Common myeloid progenitor, CD34-positive (primary cell): ENCODE measurements at regions not wholly inside any gene's neighbourhood (a gene's known extent, or its start where the extent isn't known, plus 50 kb on each side); places are given as distances from the start of the nearest gene placed in this dataset.

Experiments
- CTCF ChIA-PET: fragments of 350-600 bp; sonication (Branson Sonifier 250); formaldehyde crosslinking; loops from one replicate; lab custom pipeline; 2021; ENCODE audit warnings: antibody characterized with exemption; lab: Charles Lee
- POLR2A ChIA-PET: fragments of 350-600 bp; sonication (Branson Sonifier 250); formaldehyde crosslinking; loops from one replicate; lab custom pipeline; 2021; ENCODE audit warnings: antibody characterized with exemption; lab: Charles Lee
- DNase-seq, 3 donors: peaks; one replicate each; pipeline versions ENCODE4 v3.0.0 to v3.0.0-alpha.2; 2013
- H3K27ac ChIP-seq, 2 experiments: 1 replicate in 1 of 2; 2 replicates in 1 of 2; pipeline ENCODE4 v1.7.0; 2013; ENCODE audit warnings: inconsistent platforms in 2 of 2, low read length in 2 of 2, mild to moderate bottlenecking in 2 of 2, low read depth in 1 of 2, moderate library complexity in 1 of 2; ENCODE audit not compliant: severe bottlenecking in 2 of 2, insufficient read depth in 1 of 2, poor library complexity in 1 of 2
- H3K27me3 ChIP-seq, 5 experiments: replicated peaks in 2 of 5; 1 replicate in 3 of 5; 2 replicates in 2 of 5; pipeline versions ENCODE4 v1.6.1 to v1.7.0; 2013; ENCODE audit warnings: low read length in 4 of 5, mild to moderate bottlenecking in 2 of 5, moderate library complexity in 2 of 5, inconsistent platforms in 1 of 5; ENCODE audit not compliant: insufficient read depth in 5 of 5, control insufficient read depth in 4 of 5
- H3K36me3 ChIP-seq, 4 experiments: 1 replicate in 2 of 4; 2 replicates in 2 of 4; pipeline versions ENCODE4 v1.6.1 to v1.7.0; 2013; ENCODE audit warnings: low read length in 3 of 4, control low read depth in 1 of 4, mild to moderate bottlenecking in 1 of 4; ENCODE audit not compliant: control insufficient read depth in 4 of 4, insufficient read depth in 4 of 4
- H3K4me1 ChIP-seq, 4 experiments: 1 replicate in 3 of 4; 2 replicates in 1 of 4; pipeline versions ENCODE4 v1.6.1 to v1.7.1; 2013; ENCODE audit warnings: low read length in 3 of 4, mild to moderate bottlenecking in 3 of 4, control low read depth in 1 of 4, inconsistent platforms in 1 of 4, moderate library complexity in 1 of 4; ENCODE audit not compliant: control insufficient read depth in 4 of 4, insufficient read depth in 4 of 4; ENCODE audit errors: control extremely low read depth in 1 of 4
- H3K4me3 ChIP-seq, 7 experiments: 1 replicate in 4 of 7; 2 replicates in 3 of 7; pipeline versions ENCODE4 v1.5.1 to v1.7.0; 2013; ENCODE audit warnings: mild to moderate bottlenecking in 7 of 7, low read length in 6 of 7, moderate library complexity in 6 of 7, inconsistent platforms in 2 of 7, low read depth in 2 of 7, control low read depth in 1 of 7; ENCODE audit not compliant: insufficient read depth in 4 of 7, control insufficient read depth in 1 of 7; ENCODE audit errors: extremely low read depth in 1 of 7
- H3K9me3 ChIP-seq, 5 experiments: 1 replicate in 4 of 5; 2 replicates in 1 of 5; pipeline versions ENCODE4 v1.6.1 to v1.7.1; 2013; ENCODE audit warnings: low read length in 4 of 5, mild to moderate bottlenecking in 2 of 5, inconsistent platforms in 1 of 5, low read depth in 1 of 5, moderate library complexity in 1 of 5; ENCODE audit not compliant: control insufficient read depth in 4 of 5, insufficient read depth in 2 of 5; ENCODE audit errors: control extremely low read depth in 1 of 5
- WGBS: methylation state at CpG from one replicate; pipeline ENCODE4 v1.1.5; 2013; ENCODE audit not compliant: insufficient coverage; 5-methylcytosine and 5-hydroxymethylcytosine counted together

GRCh38 chr1:232201024-232201423, 428.9 kb downstream of the SIPA1L2 start:
- ChIA-PET POLR2A (no interaction called here), CTCF (no interaction called here)
- Histone ChIP-seq H3K27me3 (peaks cover 0 to 2% (median under 1%) of the 10 kb centered on the region in 5 experiments), H3K36me3 (no peaks in the 10 kb centered on the region), H3K27ac (no peak overlapping the region), H3K9me3 (peaks cover 0 to 19% (median 4%) of the 10 kb centered on the region in 5 experiments), H3K4me3 (no peak overlapping the region), H3K4me1 (no peaks in the 10 kb centered on the region)
- WGBS, result 98% methylated on average over 4 of the region's 7 CpGs
- no peak for DNase-seq

- no peaks in the 10 kb centered on the region for H3K4me1 ChIP-seq
- no peak overlapping the region for H3K27ac ChIP-seq
- H3K4me3 ChIP-seq, result no peak overlapping the region
- H3K36me3 ChIP-seq, result no peaks in the 10 kb centered on the region
- DNase-seq, result no peak
- CTCF ChIA-PET, result no interaction called here
- H3K9me3 ChIP-seq, result peaks cover 0 to 8% (median 0%) of the 10 kb centered on the region in 5 experiments
- peaks cover 0 to 3% (median 2%) of the 10 kb centered on the region in 5 experiments for H3K27me3 ChIP-seq
- no CpG with 5 or more reads among the region's 1 CpG for WGBS
- POLR2A ChIA-PET, result no interaction called here
Measured at GRCh38 chr1:232196042-232196441, 433.9 kb downstream of the SIPA1L2 start.

- CTCF ChIA-PET, result no interaction called here
- H3K27ac ChIP-seq, result no peak overlapping the region
- H3K4me1 ChIP-seq, result no peaks in the 10 kb centered on the region
- H3K9me3 ChIP-seq, result peaks cover 0 to 2% (median 0%) of the 10 kb centered on the region in 5 experiments
- H3K27me3 ChIP-seq, result peaks cover 0 to 4% (median 2%) of the 10 kb centered on the region in 5 experiments
- H3K4me3 ChIP-seq, result no peak overlapping the region
- WGBS, result 88% methylated on average over 1 of the region's 1 CpG
- H3K36me3 ChIP-seq, result no peaks in the 10 kb centered on the region
- DNase-seq, result no peak
- POLR2A ChIA-PET, result no interaction called here
Measured at GRCh38 chr1:232194424-232194823, 435.5 kb downstream of the SIPA1L2 start.

GRCh38 chr1:232193451-232193783, 436.5 kb downstream of the SIPA1L2 start:
- Histone ChIP-seq H3K36me3 (no peaks in the 10 kb centered on the region), H3K27me3 (peaks cover 0 to 4% (median 2%) of the 10 kb centered on the region in 5 experiments), H3K4me3 (no peak overlapping the region), H3K27ac (no peak overlapping the region), H3K4me1 (no peaks in the 10 kb centered on the region), H3K9me3 (peaks cover 0 to 2% (median 0%) of the 10 kb centered on the region in 5 experiments)
- no peak for DNase-seq
- ChIA-PET POLR2A (no interaction called here), CTCF (no interaction called here)

- no peak overlapping the region for H3K4me3 ChIP-seq
- H3K9me3 ChIP-seq, result peaks cover 0 to 2% (median 0%) of the 10 kb centered on the region in 5 experiments
- DNase-seq, result no peak
- WGBS, result 65% methylated on average over 2 of the region's 3 CpGs
- H3K36me3 ChIP-seq, result no peaks in the 10 kb centered on the region
- CTCF ChIA-PET, result no interaction called here
- POLR2A ChIA-PET, result no interaction called here
- peaks cover 0 to 4% (median 2%) of the 10 kb centered on the region in 5 experiments for H3K27me3 ChIP-seq
- no peak overlapping the region for H3K27ac ChIP-seq
- no peaks in the 10 kb centered on the region for H3K4me1 ChIP-seq
Measured at GRCh38 chr1:232192781-232193450, 437.0 kb downstream of the SIPA1L2 start.

GRCh38 chr1:232191560-232191959, 438.4 kb downstream of the SIPA1L2 start:
- Histone ChIP-seq H3K4me3 (no peak overlapping the region), H3K4me1 (no peaks in the 10 kb centered on the region), H3K36me3 (no peaks in the 10 kb centered on the region), H3K9me3 (peaks cover 0 to 2% (median 0%) of the 10 kb centered on the region in 5 experiments), H3K27ac (no peak overlapping the region), H3K27me3 (peaks cover 0 to 5% (median 2%) of the 10 kb centered on the region in 5 experiments)
- POLR2A ChIA-PET, result interaction anchor here (0.6 kb wide), 1 partner anchor 82 kb away, joined by 5 read pairs; no protein-coding TSS in a partner anchor
- CTCF ChIA-PET, result no interaction called here
- no peak for DNase-seq
- 100% methylated on average over 6 of the region's 6 CpGs for WGBS

- Histone ChIP-seq H3K4me1 (no peaks in the 10 kb centered on the region), H3K9me3 (peaks cover 0 to 1% (median 0%) of the 10 kb centered on the region in 5 experiments), H3K36me3 (no peaks in the 10 kb centered on the region), H3K4me3 (no peak overlapping the region), H3K27ac (no peak overlapping the region), H3K27me3 (peaks cover 0 to 3% (median 0%) of the 10 kb centered on the region in 5 experiments)
- no peak for DNase-seq
- CTCF ChIA-PET, result interaction anchor here (1.2 kb wide), 1 partner anchor 24 kb away, joined by 3 read pairs; no protein-coding TSS in a partner anchor
- POLR2A ChIA-PET, result no interaction called here
- 87% methylated on average over 2 of the region's 2 CpGs for WGBS
Measured at GRCh38 chr1:232188318-232188717, 441.6 kb downstream of the SIPA1L2 start.
